Neural progenitor cell (in vitro differentiated cells): ENCODE measurements at regions not wholly inside any gene's neighbourhood (a gene's known extent, or its start where the extent isn't known, plus 50 kb on each side); places are given as distances from the start of the nearest gene placed in this dataset.

Experiments used
- EZH2phosphoT487 ChIP-seq: fragments of 200-600 bp; sonication (generic); IDR thresholded peaks from 2 replicates; pipeline ENCODE4 v1.6.1; 2017; ENCODE audit warnings: antibody characterized with exemption
- TF ChIP-seq, protein P1 (sequence below): fragments of 200-600 bp; sonication (generic); IDR thresholded peaks from 2 replicates; pipeline ENCODE4 v1.5.1; 2017; ENCODE audit warnings: antibody characterized with exemption, mild to moderate bottlenecking

DNA sequence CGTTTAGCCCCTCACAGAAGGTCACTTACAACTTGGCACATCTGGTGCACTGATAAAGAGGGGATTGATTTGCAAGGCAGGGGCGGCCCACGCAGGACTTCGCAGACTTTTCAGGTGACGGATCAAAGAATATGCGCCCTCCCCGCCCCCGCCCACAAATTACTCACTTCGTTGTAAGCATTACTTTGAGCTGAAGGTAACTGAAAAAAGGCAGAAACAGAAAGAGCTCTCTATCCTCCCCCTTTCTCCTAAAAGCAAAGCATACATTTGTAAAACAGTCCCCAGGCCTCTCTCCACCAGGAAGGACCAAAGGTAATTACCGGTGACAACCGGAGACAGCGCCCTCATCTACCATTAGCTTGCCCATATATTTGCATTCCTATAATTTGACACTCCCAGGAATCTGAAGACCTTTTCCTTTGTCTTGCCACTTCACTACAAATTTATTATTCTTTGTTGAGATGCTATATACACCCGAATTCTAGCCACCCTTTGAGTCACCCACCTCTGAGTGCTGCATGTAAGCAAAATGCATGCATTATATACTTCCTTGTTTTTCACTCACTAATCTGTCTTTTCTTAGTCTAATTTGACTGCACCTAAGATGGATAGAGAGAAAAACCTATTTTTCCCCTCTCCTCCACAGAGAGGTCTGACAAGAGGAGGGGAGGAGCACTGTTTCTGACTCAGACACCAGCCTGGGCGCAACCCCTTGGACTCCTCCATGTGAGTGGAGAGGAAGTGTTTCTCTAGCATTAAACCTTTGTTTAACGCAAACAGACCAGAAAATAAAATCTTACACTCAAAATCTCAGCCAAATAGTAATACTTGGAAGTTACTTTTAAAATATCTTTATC is 74.7 kb upstream of the SPIN1 start:
- TF ChIP-seq, protein P1, sequence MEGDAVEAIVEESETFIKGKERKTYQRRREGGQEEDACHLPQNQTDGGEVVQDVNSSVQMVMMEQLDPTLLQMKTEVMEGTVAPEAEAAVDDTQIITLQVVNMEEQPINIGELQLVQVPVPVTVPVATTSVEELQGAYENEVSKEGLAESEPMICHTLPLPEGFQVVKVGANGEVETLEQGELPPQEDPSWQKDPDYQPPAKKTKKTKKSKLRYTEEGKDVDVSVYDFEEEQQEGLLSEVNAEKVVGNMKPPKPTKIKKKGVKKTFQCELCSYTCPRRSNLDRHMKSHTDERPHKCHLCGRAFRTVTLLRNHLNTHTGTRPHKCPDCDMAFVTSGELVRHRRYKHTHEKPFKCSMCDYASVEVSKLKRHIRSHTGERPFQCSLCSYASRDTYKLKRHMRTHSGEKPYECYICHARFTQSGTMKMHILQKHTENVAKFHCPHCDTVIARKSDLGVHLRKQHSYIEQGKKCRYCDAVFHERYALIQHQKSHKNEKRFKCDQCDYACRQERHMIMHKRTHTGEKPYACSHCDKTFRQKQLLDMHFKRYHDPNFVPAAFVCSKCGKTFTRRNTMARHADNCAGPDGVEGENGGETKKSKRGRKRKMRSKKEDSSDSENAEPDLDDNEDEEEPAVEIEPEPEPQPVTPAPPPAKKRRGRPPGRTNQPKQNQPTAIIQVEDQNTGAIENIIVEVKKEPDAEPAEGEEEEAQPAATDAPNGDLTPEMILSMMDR: peak; percentile 33
- TF ChIP-seq EZH2phosphoT487: no peak
